Stimulated activated CD8-positive, alpha-beta memory T cell treated with anti-CD3 and anti-CD28 coated beads, Interleukin-7, amount 100 ng/mL, for 1 hour (primary cell): ENCODE measurements at regions not wholly inside any gene's neighbourhood (a gene's known extent, or its start where the extent isn't known, plus 50 kb on each side); places are given as distances from the start of the nearest gene placed in this dataset.

Experiments
- DNase-seq, 2 donors: peaks; one replicate each; pipeline ENCODE4 v3.0.0-alpha.2; 2020; ENCODE audit warnings: low read depth in 2 of 2

DNA sequence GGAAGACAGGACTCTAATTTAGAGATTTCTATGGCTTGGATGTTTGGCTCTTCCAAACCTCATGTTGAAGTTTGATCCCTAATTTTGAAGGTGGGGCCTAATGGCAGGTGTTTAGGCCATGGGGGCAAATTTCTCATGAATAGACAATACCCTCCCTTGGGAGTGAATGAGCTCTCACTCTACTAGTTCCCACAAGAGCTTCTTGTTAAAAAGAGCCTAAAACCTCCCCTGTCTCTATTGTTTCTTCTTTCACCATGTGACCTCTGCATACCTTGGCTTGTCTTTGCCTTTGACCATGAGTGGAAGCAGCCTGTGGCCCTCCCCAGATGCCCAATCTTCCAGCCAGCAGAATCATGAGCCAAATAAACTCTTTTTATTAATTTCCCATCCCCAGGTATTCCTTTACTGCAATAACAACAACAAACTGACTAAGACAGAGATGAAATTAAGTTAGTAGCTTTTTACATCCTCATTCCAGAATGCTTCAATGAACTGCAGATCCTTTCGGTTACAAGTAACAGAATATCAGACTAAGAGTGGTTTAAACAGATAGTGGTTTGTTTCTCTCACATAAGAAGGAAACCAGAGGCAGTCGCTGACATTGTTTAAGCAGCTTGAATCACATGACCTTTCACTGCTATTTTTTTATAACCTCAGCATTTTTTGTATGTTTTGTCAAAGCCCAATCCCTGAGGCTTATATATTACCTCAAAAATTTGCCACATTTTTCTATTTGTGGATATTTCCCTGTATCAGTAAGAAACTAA is 1013.3 kb upstream of the SEMA6D start:
- DNase-seq: no peak

GRCh38 chr15:46707452-46707851 is 1009.9 kb upstream of the SEMA6D start:
- DNase-seq: no peak

GRCh38 chr15:46708226-46708625 is 1009.1 kb upstream of the SEMA6D start:
- DNase-seq: no peak

- no peak for DNase-seq
Measured at GRCh38 chr15:46709460-46710083, 1007.7 kb upstream of the SEMA6D start.

- DNase-seq: no peak
Measured at GRCh38 chr15:46710401-46710960, 1006.8 kb upstream of the SEMA6D start.

DNA sequence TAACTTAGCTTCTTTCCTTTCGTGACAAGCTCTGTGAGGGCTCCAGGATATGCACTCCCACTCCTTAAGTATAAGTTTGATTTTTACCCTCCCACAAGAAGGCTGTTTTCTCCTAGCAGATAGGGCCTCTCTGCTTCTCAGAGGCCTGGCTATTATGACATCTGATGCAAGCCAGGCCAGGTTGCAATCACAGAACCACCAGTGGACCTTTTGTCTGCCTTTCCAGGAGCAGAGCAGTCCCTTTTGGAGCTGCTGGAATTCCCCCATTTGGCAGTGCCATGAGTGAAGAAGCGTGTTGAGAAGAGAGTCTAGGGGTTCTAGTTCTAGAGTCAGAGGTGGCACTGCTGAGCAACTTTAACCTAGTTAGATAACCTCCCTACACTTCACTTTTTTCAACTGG is 1004.3 kb upstream of the SEMA6D start:
- DNase-seq: no peak

DNA sequence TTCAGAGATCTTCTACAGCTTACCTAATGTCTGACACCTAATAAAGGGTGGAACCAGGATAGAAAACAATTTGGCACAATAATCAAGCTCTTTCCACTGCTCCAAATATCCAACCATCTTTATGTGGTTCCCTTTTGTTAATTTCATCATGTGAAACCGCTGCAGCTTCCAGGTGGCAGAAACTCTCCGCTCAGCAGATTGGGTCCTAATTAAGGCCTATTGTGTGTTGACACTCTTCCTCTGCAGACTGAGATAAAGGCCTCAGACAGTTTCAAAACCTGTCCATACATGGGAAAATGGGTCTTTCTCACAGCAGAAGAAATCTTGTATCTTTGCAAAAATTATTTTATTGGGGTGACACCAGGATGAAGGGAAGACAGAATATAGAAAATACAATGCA is 1002.4 kb upstream of the SEMA6D start:
- DNase-seq: no peak

- DNase-seq: no peak
Measured at GRCh38 chr15:46723308-46723707, 994.0 kb upstream of the SEMA6D start.

DNA sequence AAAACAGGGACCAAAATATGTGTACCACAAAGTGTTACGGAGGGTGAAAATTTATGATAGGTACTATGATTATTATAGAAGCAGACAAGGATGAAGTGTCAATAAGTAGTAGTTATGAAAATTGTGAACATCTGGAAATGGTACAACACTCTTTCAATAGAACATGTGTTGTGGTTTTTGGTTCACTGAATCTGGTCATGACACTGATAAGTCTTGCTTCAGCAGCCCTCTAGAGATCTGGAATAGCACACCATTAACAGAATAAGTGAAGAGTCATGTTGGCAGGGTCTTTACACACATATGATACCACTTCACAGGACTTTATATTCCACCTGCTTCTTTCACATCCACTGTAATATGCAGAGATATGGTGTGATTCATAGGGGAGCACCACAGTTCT is 985.2 kb upstream of the SEMA6D start:
- no peak for DNase-seq

GRCh38 chr15:46735115-46735514 is 982.2 kb upstream of the SEMA6D start:
- no peak for DNase-seq

GRCh38 chr15:46751303-46751702 is 966.0 kb upstream of the SEMA6D start:
- no peak for DNase-seq

DNA sequence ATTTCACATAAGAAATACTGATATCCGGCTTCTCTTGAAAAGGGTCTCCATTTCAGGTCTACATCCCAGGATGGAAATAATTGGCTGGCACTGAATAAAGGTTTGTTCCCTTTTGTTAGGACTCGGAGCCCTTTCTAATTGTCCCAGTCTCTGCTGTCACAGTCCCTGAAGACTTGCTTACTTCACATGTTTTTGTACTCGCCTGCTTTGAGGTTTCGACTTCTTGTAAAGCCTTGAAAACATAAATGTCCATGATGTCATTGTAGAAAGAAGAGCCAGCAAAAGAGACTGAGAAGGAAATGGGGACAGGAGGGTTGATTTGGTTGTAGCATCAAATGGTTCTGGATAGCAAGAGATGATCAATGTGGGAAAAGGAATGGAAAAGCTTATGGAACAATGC is 963.4 kb upstream of the SEMA6D start:
- DNase-seq: no peak

GRCh38 chr15:46763091-46763490 is 954.2 kb upstream of the SEMA6D start:
- no peak for DNase-seq

DNA sequence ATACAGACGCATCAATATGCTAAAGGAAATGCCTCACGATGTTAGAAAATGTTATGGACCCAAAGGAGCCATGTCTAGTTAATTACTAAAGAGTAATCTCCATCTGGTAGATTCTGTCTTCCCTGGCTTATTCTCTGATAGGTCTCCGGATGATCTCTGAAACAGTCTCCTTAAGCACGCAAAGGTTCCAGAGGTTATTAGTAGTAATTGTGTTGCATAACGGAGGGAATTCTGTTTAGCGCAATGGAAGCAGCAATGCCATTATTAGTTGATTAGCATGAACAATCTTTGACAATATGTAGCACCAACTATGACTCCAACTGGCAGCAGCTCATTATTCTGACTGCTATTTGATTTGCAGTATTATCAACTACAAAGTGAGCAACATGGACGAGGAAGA is 952.5 kb upstream of the SEMA6D start:
- DNase-seq: no peak

GRCh38 chr15:46766021-46766420 is 951.3 kb upstream of the SEMA6D start:
- DNase-seq: no peak

DNA sequence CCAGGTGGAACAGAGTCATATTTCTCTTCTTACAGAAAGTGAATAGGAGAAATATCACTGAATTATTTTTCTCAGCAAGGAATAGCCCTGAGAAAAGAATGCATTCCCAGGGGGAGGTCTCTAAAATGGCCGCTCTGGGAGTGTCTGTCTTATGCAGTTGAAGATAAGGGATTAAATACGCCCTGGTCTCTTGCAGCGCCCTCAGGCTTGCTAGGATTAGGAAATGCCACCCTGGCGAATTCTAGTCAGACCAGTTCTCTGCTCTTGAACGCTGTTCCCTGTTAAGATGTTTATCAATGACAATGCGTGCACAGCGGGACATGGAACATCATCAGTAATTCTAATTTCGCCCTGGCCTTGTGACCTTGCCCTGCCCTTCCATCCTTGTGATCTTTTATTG is 949.0 kb upstream of the SEMA6D start:
- no peak for DNase-seq

DNA sequence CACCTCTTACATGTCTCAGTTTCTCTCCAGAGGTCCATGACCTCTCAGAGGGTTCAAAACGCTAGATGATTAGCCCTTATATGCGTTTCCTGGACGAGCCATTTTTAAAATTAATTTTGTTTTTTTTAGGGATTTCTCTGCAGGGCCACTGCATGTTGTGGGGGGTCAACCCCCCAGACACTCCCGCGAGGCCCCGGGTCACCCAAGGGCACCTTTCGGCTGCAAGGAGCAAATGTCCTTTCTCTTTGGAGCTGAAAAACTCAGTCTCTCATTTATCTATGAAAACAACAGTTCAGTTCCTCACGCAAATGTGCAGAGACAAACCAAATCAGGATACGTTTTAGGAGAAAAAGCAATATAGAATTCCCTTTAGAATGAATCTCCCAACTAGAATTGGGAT is 944.3 kb upstream of the SEMA6D start:
- DNase-seq: no peak

- no peak for DNase-seq
Measured at GRCh38 chr15:46778876-46779275, 938.4 kb upstream of the SEMA6D start.

DNA sequence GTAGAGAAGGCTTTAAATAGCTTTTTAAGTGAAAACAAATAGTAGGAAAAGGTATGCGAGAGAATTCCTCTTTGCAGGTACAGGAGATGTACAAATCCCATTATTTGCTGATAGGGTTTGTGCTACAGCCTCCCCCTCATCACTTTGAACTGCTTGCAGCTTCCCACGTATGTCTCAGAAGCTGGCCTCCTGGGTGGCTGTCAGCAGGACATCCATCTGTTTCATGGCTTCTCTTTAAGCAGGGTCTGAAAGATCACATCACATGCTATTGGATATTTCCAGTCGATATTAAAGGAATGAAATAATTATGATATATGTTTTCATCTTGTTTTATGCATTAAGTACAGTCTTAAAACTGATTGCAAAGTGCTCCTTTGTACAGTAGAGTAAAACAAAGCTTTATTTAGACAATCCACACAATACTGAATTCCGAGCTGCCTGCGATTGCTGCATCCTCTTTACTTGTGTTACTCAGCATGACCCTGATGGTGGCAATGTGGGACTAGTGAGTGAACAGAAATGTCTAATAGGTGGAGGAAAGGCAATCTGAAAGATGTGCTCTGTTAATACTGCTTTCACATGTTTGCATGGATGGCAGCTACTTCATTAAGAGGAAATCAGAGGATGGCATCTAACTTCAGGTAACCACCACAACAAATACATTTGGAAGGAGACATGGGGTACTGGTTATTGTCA is 930.6 kb upstream of the SEMA6D start:
- no peak for DNase-seq

GRCh38 chr15:46795685-46796084 is 921.6 kb upstream of the SEMA6D start:
- no peak for DNase-seq

DNA sequence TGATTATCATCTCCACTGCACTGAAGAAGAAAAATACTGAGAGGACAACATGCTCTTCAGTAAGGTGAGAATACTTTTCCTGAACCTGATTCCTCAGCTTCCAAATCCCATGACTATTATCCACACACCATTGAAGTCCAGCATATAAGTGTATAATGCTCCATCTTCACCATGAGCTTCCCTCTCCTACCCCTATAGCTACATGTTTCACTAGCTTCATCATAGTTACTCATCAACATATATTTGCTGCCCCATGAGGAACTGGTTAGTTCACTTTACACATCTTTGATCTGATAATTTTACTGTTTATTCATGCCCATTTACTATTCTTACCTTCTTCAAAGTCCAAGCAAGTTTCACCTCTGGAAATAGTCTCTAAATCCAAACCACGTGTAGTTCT is 908.5 kb upstream of the SEMA6D start:
- no peak for DNase-seq

DNA sequence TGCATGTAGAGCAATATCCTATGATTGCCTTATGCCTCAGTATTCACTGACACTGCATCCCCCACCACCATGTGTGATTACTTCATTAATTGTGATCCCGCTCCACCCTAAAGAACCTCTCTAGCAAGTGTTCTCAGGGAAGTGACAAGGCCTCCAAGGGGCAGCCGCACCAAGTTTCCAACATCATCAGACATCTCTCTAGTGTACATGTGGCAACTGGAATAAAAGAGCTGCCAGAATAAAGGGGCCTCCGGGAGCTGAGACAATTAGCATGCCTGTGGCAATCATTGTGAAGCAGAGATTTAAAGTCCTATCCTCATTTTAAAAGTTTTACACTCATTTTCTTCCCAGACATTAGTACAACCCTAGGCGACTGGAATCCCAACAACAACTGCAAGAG is 902.1 kb upstream of the SEMA6D start:
- DNase-seq: no peak

DNA sequence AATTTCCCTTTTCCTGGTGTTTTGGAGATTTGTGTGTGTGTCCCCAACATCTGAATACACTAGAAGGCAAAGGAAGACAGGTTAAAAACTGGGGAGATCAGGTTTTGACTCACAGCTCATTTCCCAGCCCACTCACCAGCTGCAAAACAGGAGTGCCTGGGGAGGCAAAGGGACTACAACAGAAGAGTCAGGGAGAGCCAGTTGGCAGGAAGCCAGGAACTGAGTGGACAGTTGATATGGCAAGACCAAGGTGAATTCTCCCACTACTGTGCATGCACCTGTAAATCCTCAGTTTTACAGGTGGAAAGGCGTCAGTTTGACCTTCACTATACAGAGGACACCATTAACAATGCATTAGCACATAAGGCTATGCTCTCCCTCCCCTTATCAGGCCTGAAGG is 901.5 kb upstream of the SEMA6D start:
- no peak for DNase-seq
